ACHN (cell line): ENCODE measurements at regions not wholly inside any gene's neighbourhood (a gene's known extent, or its start where the extent isn't known, plus 50 kb on each side); places are given as distances from the start of the nearest gene placed in this dataset.

Source experiments
- DNase-seq: peaks from one replicate; pipeline ENCODE4 v3.0.0-alpha.2; 2015
- in situ Hi-C: cut with HindIII; loops from 2 replicates; pipeline ENCODE4 v1.10.0; 2017; ENCODE audit warnings: low sequenced_read_pairs, low pct_ligation_motif_present, low pct_unique_long_range_greater_than_20kb

DNA sequence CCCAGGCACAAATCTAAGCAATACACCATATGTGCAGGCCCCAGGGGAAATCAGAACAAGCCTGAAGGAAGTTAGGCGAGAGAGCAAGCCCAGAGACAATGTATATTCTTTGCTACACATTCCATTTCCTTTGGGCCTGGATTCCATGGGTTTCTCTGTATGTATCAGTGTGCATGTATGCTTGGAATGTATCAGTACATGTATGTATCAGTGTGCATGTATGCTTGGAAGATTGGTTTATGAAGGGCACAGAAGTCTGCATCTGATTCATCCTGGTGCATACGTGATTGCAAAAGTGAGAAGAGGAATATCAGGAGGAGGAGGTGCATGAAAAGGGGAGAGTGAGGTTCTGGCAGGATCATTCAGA is 232.6 kb upstream of the ANKRD55 start:
- DNase-seq: no peak
- in situ Hi-C loops: no loop called here

DNA sequence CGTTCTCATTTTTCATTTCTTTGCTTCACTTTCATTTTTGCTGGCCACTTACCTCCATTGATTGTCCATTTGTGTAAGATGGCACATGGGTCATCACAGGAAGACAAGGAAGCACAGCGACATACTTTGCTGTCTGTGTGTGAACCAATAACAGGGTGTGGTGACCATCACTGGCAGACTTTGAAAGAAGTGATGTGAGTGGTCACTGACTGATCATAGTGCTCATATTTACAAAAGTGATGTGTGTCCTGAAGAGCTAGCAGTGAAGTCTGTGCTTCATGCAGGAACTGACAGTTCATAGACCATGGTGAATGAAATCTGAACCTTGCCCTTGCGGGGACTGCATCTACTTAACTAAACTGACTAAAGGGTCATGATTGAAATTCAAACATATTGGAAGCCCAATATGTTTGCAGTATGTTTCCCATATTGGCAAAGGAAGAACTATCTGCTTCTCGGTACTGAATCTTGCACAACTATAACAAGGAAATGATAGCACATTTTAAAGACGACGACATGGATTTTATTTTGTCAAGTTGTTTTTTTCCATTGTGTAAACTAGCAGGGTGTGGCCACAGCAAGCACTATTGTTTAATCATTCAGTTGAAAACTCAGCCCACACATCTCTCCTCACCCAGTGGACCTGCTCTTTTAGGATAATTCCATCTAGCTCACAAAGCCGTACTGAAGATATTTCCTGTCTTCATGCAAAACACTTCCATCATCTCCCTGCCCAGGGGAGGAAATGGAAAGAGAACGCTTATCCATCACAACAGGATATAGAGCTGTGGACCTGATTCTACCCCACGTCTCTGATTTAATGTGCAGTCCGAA is 232.0 kb upstream of the ANKRD55 start:
- DNase-seq: no peak

DNA sequence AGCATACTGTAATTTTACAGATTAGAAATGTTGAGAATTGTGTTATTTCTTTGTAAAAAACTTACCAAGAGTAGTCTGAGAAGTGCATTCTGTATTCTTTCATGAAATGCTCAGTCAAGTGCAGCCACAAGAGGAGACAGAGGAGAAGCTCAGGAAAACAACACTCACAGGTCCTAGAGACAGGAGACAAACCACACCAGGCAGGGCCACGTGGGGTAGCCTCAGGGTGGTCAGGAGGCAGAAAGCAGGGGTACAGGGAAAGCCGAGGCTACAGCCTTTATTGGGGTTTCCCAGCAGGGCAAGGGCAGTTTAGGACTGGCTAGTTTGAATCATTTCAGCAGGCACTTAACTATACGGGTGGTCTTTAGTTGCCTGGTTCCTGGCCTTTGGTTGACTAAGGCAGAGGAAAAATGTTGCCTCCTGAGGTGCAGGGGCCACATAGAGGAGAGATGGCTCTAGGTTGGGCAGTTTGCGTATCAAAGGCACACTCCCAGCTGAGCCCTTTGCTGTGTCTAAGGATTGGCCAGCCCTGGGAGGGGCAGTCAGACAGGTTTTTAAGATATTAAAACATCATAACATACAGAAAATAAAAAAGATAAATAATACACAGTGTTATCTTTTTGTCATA is 230.9 kb upstream of the ANKRD55 start:
- DNase-seq: no peak
- in situ Hi-C loops: no loop called here

More for the DNA sequence above, 232.0 kb upstream of the ANKRD55 start:
- in situ Hi-C loops: no loop called here

DNA sequence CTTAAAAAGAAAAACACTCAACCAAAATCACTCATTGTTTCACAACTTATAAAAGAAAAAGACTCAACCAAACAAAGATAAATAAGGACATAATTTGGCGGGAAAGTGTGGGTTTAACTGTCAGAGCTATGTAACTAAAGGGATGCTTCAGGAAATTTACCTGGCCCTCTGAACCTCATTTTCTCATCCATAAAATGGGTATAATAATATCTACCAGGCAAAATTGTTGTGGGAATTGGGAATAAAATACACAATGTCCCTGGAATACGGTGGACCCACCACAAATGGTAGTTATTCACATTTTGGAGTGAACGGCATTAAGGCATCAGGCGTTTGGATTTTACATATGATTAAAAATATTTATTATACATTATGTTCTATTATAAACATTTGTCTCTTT is 228.5 kb upstream of the ANKRD55 start:
- DNase-seq: no peak

GRCh38 chr5:56460681-56461191 is 227.6 kb upstream of the ANKRD55 start:
- peak; percentile 24 for DNase-seq
- in situ Hi-C loops: no loop called here

More for the DNA sequence above, 228.5 kb upstream of the ANKRD55 start:
- in situ Hi-C loops: no loop called here

DNA sequence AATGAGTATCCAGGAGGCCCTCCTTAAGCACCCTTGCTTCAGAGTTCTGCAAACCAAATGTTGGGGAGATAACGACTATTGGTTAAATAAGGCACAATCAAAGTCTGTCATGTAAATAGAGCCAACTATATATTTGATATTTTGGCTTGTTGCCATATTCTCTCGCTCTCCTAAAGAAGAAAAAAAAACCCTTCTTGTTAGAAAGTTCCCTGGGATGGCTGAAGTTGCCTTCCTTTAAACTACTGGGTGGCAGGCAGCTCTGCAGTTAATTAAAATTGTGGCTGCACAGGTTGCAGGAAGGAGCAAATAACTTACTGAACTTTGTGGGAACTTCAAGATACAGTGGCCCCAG is 227.0 kb upstream of the ANKRD55 start:
- no peak for DNase-seq
- in situ Hi-C loops: no loop called here

- no peak for DNase-seq
- in situ Hi-C loops: no loop called here
These were observed 226.5 kb upstream of the ANKRD55 start for GRCh38 chr5:56459394-56460194.

GRCh38 chr5:56457887-56458812 is 225.0 kb upstream of the ANKRD55 start:
- in situ Hi-C loops: no loop called here

GRCh38 chr5:56456002-56456401 is 222.9 kb upstream of the ANKRD55 start:
- in situ Hi-C loops: no loop called here
- no peak for DNase-seq

More at GRCh38 chr5:56457887-56458812, 225.0 kb upstream of the ANKRD55 start:
- DNase-seq: no peak

DNA sequence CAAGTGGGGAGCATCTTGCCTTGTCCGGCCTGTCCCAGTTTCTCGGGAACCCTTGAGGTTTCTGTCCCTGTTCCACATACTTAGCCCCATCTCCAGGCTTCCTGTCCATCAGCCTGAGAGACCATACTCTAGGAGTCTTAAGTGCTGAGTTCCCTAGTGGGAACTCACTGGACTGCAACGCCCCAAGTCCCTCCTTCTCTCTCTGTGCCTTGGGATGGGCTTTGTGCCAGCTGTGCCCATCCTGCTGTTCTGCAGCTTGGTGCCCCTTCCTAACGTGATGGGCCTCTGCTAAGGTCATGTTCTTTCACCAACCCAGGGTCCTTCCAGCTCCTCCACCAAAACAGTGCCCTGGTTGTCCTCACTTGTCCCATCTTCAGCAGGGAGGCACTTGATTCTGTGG is 222.3 kb upstream of the ANKRD55 start:
- in situ Hi-C loops: no loop called here
- DNase-seq: no peak

DNA sequence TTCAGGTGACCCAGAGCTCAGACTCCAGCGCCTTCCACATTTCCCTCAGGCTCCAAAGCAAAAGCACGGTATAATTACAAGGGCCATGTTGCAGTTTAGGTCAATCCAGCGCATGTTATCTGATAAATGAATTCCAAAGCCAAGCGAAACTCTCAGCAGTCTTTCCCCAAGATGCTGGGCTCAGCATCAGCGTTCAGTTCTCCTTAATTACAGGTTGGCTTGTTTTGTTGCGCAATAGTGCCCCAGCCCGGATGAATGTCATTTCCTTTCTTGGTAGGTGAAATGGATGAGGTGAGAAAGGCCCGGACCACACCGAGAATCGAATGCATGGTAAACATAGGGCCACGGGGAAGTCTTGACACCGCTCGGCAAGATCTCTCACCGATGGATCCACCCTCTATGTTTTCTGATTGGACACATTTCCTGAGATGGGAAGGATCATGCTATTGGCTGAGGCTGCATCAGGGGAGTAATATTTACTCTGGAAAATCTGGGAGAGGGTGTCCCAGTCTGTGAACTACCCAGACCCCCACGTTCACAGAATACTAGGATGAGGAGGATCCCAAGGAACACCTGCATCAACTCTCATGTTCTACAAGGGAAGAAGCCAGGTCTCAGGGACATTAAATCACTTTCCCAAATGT is 221.2 kb upstream of the ANKRD55 start:
- in situ Hi-C loops: no loop called here
- no peak for DNase-seq

DNA sequence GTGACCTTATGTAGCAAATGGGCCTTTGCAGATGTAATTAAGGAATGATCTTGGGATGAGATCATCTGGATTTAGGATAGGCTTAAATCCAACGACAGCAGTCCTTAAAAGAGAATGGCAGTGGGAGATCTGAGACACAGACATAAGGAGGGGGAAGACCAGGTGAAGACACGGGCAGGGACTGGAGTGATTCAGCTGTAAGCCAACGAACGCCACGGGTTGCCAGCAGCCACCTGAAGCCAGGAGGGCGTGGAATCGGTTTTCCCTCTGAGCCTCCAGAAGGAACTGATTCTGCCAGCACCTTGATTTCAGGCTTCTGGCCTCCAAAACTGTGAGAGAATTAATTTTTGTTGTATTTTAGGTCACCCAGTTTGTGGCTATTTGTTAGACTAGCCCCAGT is 218.6 kb upstream of the ANKRD55 start:
- no peak for DNase-seq
- in situ Hi-C loops: no loop called here

GRCh38 chr5:56450766-56451165 is 217.6 kb upstream of the ANKRD55 start:
- in situ Hi-C loops: no loop called here
- DNase-seq: no peak

DNA sequence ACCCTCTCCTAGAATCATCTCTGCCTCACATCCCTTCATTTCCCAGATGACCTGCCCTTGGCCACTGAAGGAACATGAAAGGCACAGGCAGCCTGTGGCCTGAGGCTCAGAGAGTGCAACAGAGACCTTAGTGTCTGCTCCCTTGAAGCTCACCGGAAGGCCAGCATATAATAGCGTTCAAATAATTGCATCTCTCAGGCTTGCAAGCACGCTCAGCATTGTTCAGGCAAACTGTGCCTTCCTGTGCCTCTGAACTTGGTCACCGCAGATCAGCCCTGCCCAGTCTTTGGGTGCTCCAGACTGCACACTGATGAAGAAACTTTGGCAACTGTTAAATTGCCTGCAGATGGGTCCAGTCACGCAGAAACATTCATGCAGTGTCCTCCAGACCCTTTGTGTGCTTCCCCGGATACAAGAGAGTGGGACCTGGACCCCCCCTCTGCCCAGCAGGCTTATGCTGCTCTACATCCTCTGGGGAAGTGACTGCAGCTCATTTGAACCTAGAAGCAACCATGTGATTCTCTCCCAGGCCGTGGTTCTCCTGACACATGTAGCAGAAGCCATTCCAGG is 216.0 kb upstream of the ANKRD55 start:
- no peak for DNase-seq
- in situ Hi-C loops: no loop called here

DNA sequence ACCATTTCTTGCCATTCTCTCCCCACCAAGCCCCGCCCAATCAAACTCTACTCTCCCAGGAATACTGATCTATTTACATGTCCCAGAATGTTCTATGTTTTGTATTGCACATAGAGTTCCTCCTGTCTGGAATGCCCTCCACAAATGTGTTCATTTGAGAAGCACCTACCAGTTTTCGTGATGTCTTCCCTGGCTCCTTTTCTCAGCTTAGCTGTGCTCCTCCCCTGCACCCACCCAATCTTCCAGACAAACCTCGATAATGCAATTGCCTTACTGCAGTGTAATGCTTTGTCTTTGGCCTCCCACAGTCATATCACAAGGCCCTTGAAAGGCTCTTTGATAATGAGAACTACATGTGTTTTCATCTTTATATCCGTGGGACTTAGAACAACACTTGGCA is 214.5 kb upstream of the ANKRD55 start:
- in situ Hi-C loops: no loop called here
- DNase-seq: no peak

DNA sequence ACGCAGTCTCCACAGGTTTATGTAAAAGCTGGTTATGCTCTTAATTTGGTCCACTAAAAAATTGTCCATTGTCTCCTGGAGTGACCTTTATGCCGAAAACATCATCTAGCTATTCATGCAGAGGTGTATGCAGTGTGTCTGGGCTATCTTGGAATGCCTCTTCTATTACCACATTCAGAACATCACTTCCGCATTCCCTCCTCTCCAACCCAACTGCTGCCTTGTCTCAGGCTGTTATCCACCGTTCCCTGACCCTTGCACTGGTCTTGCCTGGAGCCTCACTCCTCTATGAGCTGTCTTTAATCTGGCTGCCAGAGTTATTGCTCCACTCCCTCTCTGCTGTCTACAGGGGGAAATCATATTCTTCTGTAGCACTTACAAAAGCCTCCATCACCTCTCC is 214.1 kb upstream of the ANKRD55 start:
- in situ Hi-C loops: no loop called here
- no peak for DNase-seq

GRCh38 chr5:56446728-56447127 is 213.6 kb upstream of the ANKRD55 start:
- no peak for DNase-seq
- in situ Hi-C loops: no loop called here

DNA sequence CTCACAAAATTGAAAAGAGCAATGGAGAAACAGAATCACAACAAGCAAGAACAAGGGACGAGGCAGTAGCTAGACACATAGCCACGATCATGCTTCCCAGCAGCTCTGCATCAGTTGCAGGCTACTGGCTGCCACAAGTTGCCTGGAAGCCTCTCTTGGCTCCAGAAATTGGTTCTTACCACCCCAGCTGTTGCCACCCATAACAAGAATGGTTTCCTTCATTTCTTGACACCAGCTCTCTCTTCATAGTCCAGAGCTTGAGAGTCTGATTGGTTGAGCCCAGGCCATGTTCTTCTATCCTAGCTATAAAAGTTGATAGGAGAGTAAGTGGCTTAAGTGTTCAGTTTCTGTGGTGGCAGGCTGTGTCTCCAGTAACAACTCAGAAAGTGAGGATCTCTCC is 210.7 kb upstream of the ANKRD55 start:
- in situ Hi-C loops: no loop called here
- no peak for DNase-seq
